GM19238 (cell line): ENCODE measurements at regions not wholly inside any gene's neighbourhood (a gene's known extent, or its start where the extent isn't known, plus 50 kb on each side); places are given as distances from the start of the nearest gene placed in this dataset.
"Not testable (repeated sequence)": the region's sequence is repeated elsewhere in the genome, so short reads cannot be mapped to it uniquely, and the experiment has no call there.

Source experiments
- DNase-seq: peaks from one replicate; pipeline ENCODE4 v3.0.0; 2011; ENCODE audit warnings: low spot score; ENCODE audit not compliant: insufficient read length

GRCh38 chr17:27200476-27200875 is 93.4 kb upstream of the WSB1 start:
- no peak for DNase-seq

GRCh38 chr17:27203241-27203640 is 90.7 kb upstream of the WSB1 start:
- DNase-seq: no peak

GRCh38 chr17:27206447-27206846 is 87.5 kb upstream of the WSB1 start:
- no peak for DNase-seq

- no peak for DNase-seq
Observed at GRCh38 chr17:27207073-27207513, 86.8 kb upstream of the WSB1 start.

- not testable (repeated sequence) for DNase-seq
Observed at GRCh38 chr17:27208370-27208769, 85.5 kb upstream of the WSB1 start.

- DNase-seq: no peak
Observed at GRCh38 chr17:27209316-27209715, 84.6 kb upstream of the WSB1 start.

GRCh38 chr17:27210809-27211208 is 83.1 kb upstream of the WSB1 start:
- not testable (repeated sequence) for DNase-seq

GRCh38 chr17:27216836-27217235 is 77.1 kb upstream of the WSB1 start:
- DNase-seq: no peak

GRCh38 chr17:27217631-27218030 is 76.3 kb upstream of the WSB1 start:
- no peak for DNase-seq

GRCh38 chr17:27218041-27218440 is 75.9 kb upstream of the WSB1 start:
- DNase-seq: no peak

GRCh38 chr17:27218719-27219488 is 75.0 kb upstream of the WSB1 start:
- DNase-seq: no peak

GRCh38 chr17:27222515-27222914 is 71.4 kb upstream of the WSB1 start:
- no peak for DNase-seq

GRCh38 chr17:27224526-27225315 is 69.2 kb upstream of the WSB1 start:
- DNase-seq: no peak

- no peak for DNase-seq
Observed at GRCh38 chr17:27226611-27227230, 67.2 kb upstream of the WSB1 start.

GRCh38 chr17:27230996-27231395 is 62.9 kb upstream of the WSB1 start:
- DNase-seq: no peak

- no peak for DNase-seq
Observed at GRCh38 chr17:27232328-27232727, 61.6 kb upstream of the WSB1 start.

GRCh38 chr17:27233059-27233458 is 60.9 kb upstream of the WSB1 start:
- no peak for DNase-seq

GRCh38 chr17:27233776-27234175 is 60.1 kb upstream of the WSB1 start:
- DNase-seq: no peak

GRCh38 chr17:27236717-27237315 is 57.1 kb upstream of the WSB1 start:
- peak; percentile 26 for DNase-seq

GRCh38 chr17:27237890-27238289 is 56.0 kb upstream of the WSB1 start:
- no peak for DNase-seq

GRCh38 chr17:27239046-27239445 is 54.9 kb upstream of the WSB1 start:
- peak; percentile 40 for DNase-seq

- DNase-seq: no peak
Observed at GRCh38 chr17:27239584-27239983, 54.3 kb upstream of the WSB1 start.
